ENCODE measurements at regions not wholly inside any gene's neighbourhood (a gene's known extent, or its start where the extent isn't known, plus 50 kb on each side); places are given as distances from the start of the nearest gene placed in this dataset.
"Not testable (repeated sequence)": the region's sequence is repeated elsewhere in the genome, so short reads cannot be mapped to it uniquely, and the experiment has no call there.

DNA sequence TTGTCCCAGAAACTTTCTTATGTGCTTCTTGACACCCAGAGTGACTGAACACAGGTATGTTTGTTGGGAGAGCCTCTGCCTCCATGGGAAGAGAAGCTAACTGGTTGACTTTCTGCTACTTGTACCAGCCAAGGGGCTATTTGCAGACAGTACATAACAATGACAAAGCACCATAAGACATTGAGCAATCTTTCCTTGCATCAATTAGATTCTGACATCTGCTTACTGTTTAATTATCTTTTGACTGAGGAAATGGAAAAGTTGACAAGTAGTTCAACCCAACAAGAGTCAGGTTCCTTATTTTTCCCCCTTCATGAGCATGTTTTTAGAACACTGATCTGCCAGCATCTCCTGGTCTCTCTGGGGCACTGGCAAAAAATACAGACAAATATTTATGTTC, 157.7 kb downstream of the RPLP1 start:
- Histone ChIP-seq H3K9me3 (ENCODE audit: control insufficient read depth, low read depth, low read length) (no peaks in the 10 kb centered on the region), H3K36me3 (ENCODE audit: control insufficient read depth, insufficient read depth, low read length) (no peaks in the 10 kb centered on the region), H3K4me3 (ENCODE audit: low read length) (no peak overlapping the region), H3K27ac (ENCODE audit: low read length) (no peak overlapping the region), H3K27me3 (ENCODE audit: control insufficient read depth, insufficient read depth, low read length) (peaks cover 36% of the 10 kb centered on the region), H3K4me1 (ENCODE audit: control insufficient read depth, insufficient read depth, low read length) (no peaks in the 10 kb centered on the region)
- no peak for DNase-seq

GRCh38 chr15:69610858-69611257, 158.2 kb downstream of the RPLP1 start:
- no peaks in the 10 kb centered on the region for H3K4me1 ChIP-seq (ENCODE audit: control insufficient read depth, insufficient read depth, low read length)
- no peak overlapping the region for H3K27ac ChIP-seq (ENCODE audit: low read length)
- H3K4me3 ChIP-seq (ENCODE audit: low read length): no peak overlapping the region
- peaks cover 38% of the 10 kb centered on the region for H3K27me3 ChIP-seq (ENCODE audit: control insufficient read depth, insufficient read depth, low read length)
- H3K9me3 ChIP-seq (ENCODE audit: control insufficient read depth, low read depth, low read length): no peaks in the 10 kb centered on the region
- no peak for DNase-seq
- WGBS (ENCODE audit: insufficient coverage, low lambda C conversion rate): no CpG with 5 or more reads among the region's 5 CpGs
- H3K36me3 ChIP-seq (ENCODE audit: control insufficient read depth, insufficient read depth, low read length): no peaks in the 10 kb centered on the region

- DNase-seq: no peak
- H3K36me3 ChIP-seq (ENCODE audit: control insufficient read depth, insufficient read depth, low read length): no peaks in the 10 kb centered on the region
Observed at GRCh38 chr15:69612112-69612511, 159.5 kb downstream of the RPLP1 start.

GRCh38 chr15:69613182-69613581, 160.6 kb downstream of the RPLP1 start:
- DNase-seq: no peak
- Histone ChIP-seq H3K4me3 (ENCODE audit: low read length) (no peak overlapping the region), H3K27ac (ENCODE audit: low read length) (no peak overlapping the region), H3K4me1 (ENCODE audit: control insufficient read depth, insufficient read depth, low read length) (no peaks in the 10 kb centered on the region), H3K27me3 (ENCODE audit: control insufficient read depth, insufficient read depth, low read length) (peaks cover 26% of the 10 kb centered on the region), H3K9me3 (ENCODE audit: control insufficient read depth, low read depth, low read length) (no peaks in the 10 kb centered on the region), H3K36me3 (ENCODE audit: control insufficient read depth, insufficient read depth, low read length) (no peaks in the 10 kb centered on the region)
- WGBS (ENCODE audit: insufficient coverage, low lambda C conversion rate): no CpG with 5 or more reads among the region's 6 CpGs

More at GRCh38 chr15:69612112-69612511, 159.5 kb downstream of the RPLP1 start:
- Histone ChIP-seq H3K27me3 (ENCODE audit: control insufficient read depth, insufficient read depth, low read length) (peaks cover 33% of the 10 kb centered on the region), H3K27ac (ENCODE audit: low read length) (no peak overlapping the region), H3K4me3 (ENCODE audit: low read length) (no peak overlapping the region), H3K4me1 (ENCODE audit: control insufficient read depth, insufficient read depth, low read length) (no peaks in the 10 kb centered on the region), H3K9me3 (ENCODE audit: control insufficient read depth, low read depth, low read length) (no peaks in the 10 kb centered on the region)
- 88% methylated on average over 1 of the region's 2 CpGs for WGBS (ENCODE audit: insufficient coverage, low lambda C conversion rate)

DNA sequence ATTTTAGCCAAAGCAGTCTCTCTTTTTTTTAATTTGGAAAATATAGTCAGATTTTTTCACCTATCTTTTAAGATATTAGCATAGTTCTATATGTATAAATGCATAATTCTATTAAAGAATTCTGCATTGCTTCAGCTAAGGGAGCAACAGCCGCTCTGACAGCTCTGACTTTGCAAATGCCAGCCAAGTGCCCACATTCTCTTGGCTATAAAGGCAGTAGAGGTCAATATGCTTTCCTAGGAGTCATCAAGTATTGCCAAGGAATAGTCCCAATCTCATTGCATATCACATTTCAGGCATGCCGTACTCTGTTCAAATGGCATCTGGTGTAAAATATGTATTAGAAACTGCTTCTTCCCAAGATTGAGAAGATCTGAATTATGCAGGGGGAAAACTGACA, 161.4 kb downstream of the RPLP1 start:
- Histone ChIP-seq H3K27me3 (ENCODE audit: control insufficient read depth, insufficient read depth, low read length) (peaks cover 24% of the 10 kb centered on the region), H3K4me1 (ENCODE audit: control insufficient read depth, insufficient read depth, low read length) (no peaks in the 10 kb centered on the region), H3K27ac (ENCODE audit: low read length) (no peak overlapping the region), H3K9me3 (ENCODE audit: control insufficient read depth, low read depth, low read length) (no peaks in the 10 kb centered on the region), H3K4me3 (ENCODE audit: low read length) (no peak overlapping the region), H3K36me3 (ENCODE audit: control insufficient read depth, insufficient read depth, low read length) (no peaks in the 10 kb centered on the region)
- WGBS (ENCODE audit: insufficient coverage, low lambda C conversion rate): no CpG with 5 or more reads among the region's 2 CpGs
- DNase-seq: no peak

DNA sequence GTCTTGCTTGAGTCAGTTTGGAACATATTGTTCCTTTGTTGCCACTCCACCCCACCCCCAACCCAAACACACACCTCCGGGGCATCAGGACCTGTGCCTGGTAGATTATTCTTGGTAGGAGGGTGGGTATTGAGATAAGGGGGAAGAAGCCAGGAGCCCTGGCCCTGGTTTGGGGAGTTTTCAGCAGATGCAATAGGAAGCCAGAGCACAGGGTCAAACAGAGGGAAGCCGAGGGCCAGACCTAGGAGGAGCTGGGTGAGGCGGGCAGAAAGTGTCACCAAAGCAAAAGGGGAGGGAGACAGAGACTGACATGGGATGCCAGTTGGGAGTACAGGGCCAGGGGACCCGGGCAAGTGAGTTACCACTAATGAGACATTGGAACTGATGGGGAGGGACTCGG, 163.1 kb downstream of the RPLP1 start:
- Histone ChIP-seq H3K4me3 (ENCODE audit: low read length) (no peak overlapping the region), H3K27ac (ENCODE audit: low read length) (no peak overlapping the region), H3K36me3 (ENCODE audit: control insufficient read depth, insufficient read depth, low read length) (no peaks in the 10 kb centered on the region), H3K9me3 (ENCODE audit: control insufficient read depth, low read depth, low read length) (no peaks in the 10 kb centered on the region), H3K27me3 (ENCODE audit: control insufficient read depth, insufficient read depth, low read length) (peaks cover 16% of the 10 kb centered on the region), H3K4me1 (ENCODE audit: control insufficient read depth, insufficient read depth, low read length) (no peaks in the 10 kb centered on the region)
- DNase-seq: no peak
- WGBS (ENCODE audit: insufficient coverage, low lambda C conversion rate): 80% methylated on average over 1 of the region's 5 CpGs

DNA sequence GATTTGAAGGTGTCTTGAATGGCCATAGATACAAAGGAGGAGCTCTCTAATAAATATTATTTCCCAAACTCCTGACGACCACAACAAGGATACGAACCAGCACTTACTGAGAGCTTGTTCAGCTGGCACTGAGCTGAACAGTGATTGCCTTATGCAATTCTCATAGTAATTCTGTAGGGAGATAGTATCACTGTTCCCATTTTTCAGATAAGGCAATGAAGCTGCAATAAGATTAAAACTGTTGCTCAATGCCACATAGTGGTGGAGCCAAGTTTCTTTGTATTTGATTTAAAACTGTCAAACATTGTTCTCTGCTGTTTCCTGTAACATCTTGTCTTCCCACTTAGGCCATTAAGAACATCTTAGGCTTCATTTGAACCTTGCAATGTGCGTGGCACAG, 163.9 kb downstream of the RPLP1 start:
- Histone ChIP-seq H3K27me3 (ENCODE audit: control insufficient read depth, insufficient read depth, low read length) (peaks cover 13% of the 10 kb centered on the region), H3K36me3 (ENCODE audit: control insufficient read depth, insufficient read depth, low read length) (no peaks in the 10 kb centered on the region), H3K9me3 (ENCODE audit: control insufficient read depth, low read depth, low read length) (no peaks in the 10 kb centered on the region), H3K27ac (ENCODE audit: low read length) (no peak overlapping the region), H3K4me3 (ENCODE audit: low read length) (no peak overlapping the region), H3K4me1 (ENCODE audit: control insufficient read depth, insufficient read depth, low read length) (no peaks in the 10 kb centered on the region)
- DNase-seq: no peak
- 80% methylated on average over 1 of the region's 3 CpGs for WGBS (ENCODE audit: insufficient coverage, low lambda C conversion rate)

GRCh38 chr15:69617144-69617543, 164.5 kb downstream of the RPLP1 start:
- DNase-seq: not testable (repeated sequence)

DNA sequence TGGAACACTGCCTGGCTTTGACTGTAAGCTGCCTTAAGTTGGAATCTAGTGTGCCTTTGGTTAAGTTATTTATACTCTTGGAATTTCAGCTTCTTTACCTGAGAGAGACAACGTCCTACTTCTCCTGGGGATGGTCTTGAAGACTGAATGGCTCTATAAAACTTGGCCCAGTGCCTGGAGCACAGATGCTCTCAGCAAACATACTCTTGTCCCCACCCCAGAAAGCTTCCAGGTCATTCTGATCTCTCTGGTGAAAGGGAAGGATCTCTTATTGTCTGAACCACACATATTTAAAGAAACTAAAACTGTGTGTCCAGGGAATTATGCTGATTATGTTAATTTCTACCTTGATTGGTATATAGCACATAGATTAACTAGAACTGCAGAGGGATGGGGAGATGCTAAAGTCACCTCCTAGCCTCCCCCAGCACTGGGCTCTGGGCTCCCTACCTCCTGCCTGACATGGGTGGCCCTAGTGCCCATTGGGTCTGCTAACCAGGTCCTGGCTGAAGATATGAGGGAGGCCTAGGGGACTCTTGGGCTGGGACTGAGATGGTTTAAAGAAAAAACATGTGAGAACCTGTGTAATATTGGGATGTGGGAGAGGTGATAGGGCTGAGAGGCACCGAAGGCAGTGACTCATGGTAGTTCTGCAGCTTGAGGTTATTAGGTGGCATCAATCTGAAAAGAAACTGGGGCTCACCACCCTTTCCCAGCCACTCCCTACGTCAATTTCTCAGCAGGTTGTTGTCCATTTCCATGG, 171.0 kb downstream of the RPLP1 start:
- H3K27ac ChIP-seq (ENCODE audit: low read length): no peak overlapping the region
- H3K27me3 ChIP-seq (ENCODE audit: control insufficient read depth, insufficient read depth, low read length): peaks cover 17% of the 10 kb centered on the region
- H3K4me3 ChIP-seq (ENCODE audit: low read length): no peak overlapping the region
- H3K9me3 ChIP-seq (ENCODE audit: control insufficient read depth, low read depth, low read length): no peaks in the 10 kb centered on the region
- DNase-seq: no peak
- H3K36me3 ChIP-seq (ENCODE audit: control insufficient read depth, insufficient read depth, low read length): no peaks in the 10 kb centered on the region
- peaks cover 5% of the 10 kb centered on the region for H3K4me1 ChIP-seq (ENCODE audit: control insufficient read depth, insufficient read depth, low read length)
- no CpG with 5 or more reads among the region's 3 CpGs for WGBS (ENCODE audit: insufficient coverage, low lambda C conversion rate)

More at GRCh38 chr15:69617144-69617543, 164.5 kb downstream of the RPLP1 start:
- not testable (repeated sequence) for H3K4me3 ChIP-seq (ENCODE audit: low read length); H3K9me3 ChIP-seq (ENCODE audit: control insufficient read depth, low read depth, low read length); H3K27ac ChIP-seq (ENCODE audit: low read length); H3K36me3 ChIP-seq (ENCODE audit: control insufficient read depth, insufficient read depth, low read length); H3K4me1 ChIP-seq (ENCODE audit: control insufficient read depth, insufficient read depth, low read length)
- no CpG with 5 or more reads among the region's 4 CpGs for WGBS (ENCODE audit: insufficient coverage, low lambda C conversion rate)
- H3K27me3 ChIP-seq (ENCODE audit: control insufficient read depth, insufficient read depth, low read length): peaks cover 12% of the 10 kb centered on the region

DNA sequence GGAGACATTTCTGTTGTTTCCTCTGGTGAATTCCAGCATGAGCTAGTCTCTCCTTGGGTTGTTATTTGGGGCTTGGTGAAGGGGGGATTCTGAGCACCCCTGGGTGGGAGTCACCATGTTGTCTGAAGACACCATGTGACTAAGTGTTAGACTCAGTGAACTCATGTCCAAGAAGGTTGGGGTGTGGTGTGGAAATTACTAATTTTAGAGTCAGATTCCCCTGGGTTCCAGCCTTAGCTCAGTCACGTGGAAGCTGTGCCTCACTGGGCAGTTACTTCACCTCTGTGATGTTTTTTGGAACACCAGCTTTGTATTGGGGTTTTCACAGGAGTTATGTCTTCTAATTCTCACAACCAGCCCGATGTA, 171.5 kb downstream of the RPLP1 start:
- no peaks in the 10 kb centered on the region for H3K36me3 ChIP-seq (ENCODE audit: control insufficient read depth, insufficient read depth, low read length)
- no peaks in the 10 kb centered on the region for H3K9me3 ChIP-seq (ENCODE audit: control insufficient read depth, low read depth, low read length)
- H3K27me3 ChIP-seq (ENCODE audit: control insufficient read depth, insufficient read depth, low read length): peaks cover 20% of the 10 kb centered on the region
- H3K4me3 ChIP-seq (ENCODE audit: low read length): no peak overlapping the region
- no peak for DNase-seq
- H3K27ac ChIP-seq (ENCODE audit: low read length): no peak overlapping the region
- WGBS (ENCODE audit: insufficient coverage, low lambda C conversion rate): no CpG with 5 or more reads among the region's 2 CpGs
- peaks cover 5% of the 10 kb centered on the region for H3K4me1 ChIP-seq (ENCODE audit: control insufficient read depth, insufficient read depth, low read length)

DNA sequence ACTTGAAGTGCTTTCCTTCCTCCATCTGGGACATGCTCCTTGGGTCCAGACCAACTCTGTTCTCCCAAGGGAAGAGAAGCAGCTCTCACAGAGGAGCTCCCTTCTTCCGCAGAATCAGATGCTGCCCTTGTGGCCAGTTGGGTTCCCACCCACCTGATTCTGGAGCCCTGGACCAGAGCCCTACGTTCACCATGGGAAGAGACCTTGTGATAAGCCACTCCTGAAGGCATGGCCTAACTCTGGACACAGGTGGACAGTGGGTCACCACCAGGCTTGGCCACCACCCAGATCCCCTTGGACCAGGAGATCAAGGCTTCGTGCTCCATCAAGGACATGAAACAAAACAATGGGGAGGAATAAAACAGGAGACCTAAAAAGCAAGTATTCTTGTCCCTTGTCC, 172.2 kb downstream of the RPLP1 start:
- Histone ChIP-seq H3K4me1 (ENCODE audit: control insufficient read depth, insufficient read depth, low read length) (peaks cover 5% of the 10 kb centered on the region), H3K27me3 (ENCODE audit: control insufficient read depth, insufficient read depth, low read length) (peaks cover 20% of the 10 kb centered on the region)
- no CpG with 5 or more reads among the region's 3 CpGs for WGBS (ENCODE audit: insufficient coverage, low lambda C conversion rate)

More for the DNA sequence above, 172.2 kb downstream of the RPLP1 start:
- no peaks in the 10 kb centered on the region for H3K9me3 ChIP-seq (ENCODE audit: control insufficient read depth, low read depth, low read length)
- H3K27ac ChIP-seq (ENCODE audit: low read length): no peak overlapping the region
- DNase-seq: no peak
- no peak overlapping the region for H3K4me3 ChIP-seq (ENCODE audit: low read length)
- no peaks in the 10 kb centered on the region for H3K36me3 ChIP-seq (ENCODE audit: control insufficient read depth, insufficient read depth, low read length)
